SH-SY5Y (cell line): ENCODE measurements at regions not wholly inside any gene's neighbourhood (a gene's known extent, or its start where the extent isn't known, plus 50 kb on each side); places are given as distances from the start of the nearest gene placed in this dataset.

Experiments used
- GATA2 ChIP-seq: IDR thresholded peaks from 2 replicates; pipeline ENCODE4 v1.6.1; 2011; ENCODE audit warnings: mild to moderate bottlenecking, low read depth, low read length
- GATA3 ChIP-seq: IDR thresholded peaks from 2 replicates; pipeline ENCODE4 v1.6.1; 2011; ENCODE audit warnings: low read depth, mild to moderate bottlenecking, low read length, moderate library complexity

- TF ChIP-seq GATA2 (no peak), GATA3 (no peak)
Measured at GRCh38 chr5:130295235-130295634, 391.0 kb downstream of the CHSY3 start.

GRCh38 chr5:130290219-130290618, 386.0 kb downstream of the CHSY3 start:
- TF ChIP-seq GATA3 (no peak), GATA2 (no peak)

- TF ChIP-seq GATA3 (no peak), GATA2 (no peak)
Measured at GRCh38 chr5:130289132-130290088, 385.1 kb downstream of the CHSY3 start.

- TF ChIP-seq GATA3 (no peak), GATA2 (no peak)
Measured at GRCh38 chr5:130287438-130287837, 383.2 kb downstream of the CHSY3 start.

DNA sequence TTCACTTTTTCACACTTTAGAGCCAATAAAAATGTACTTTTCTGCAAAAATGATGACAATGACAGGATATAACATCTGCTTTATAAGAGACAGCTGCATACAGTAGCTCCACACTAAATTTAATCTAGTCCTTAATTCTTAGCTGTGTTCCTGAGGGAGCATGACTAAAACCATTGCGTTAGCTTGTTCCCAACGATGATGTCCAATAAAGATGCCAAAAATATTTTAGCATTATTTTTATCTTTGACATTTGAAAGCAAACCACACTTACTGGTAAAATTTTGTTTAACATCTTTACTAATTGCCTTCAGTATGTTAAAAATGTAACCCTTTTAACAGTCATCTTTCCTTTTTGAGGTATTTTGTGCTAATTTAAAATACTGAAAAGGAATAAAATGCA, 382.7 kb downstream of the CHSY3 start:
- TF ChIP-seq GATA2 (no peak), GATA3 (no peak)

- no peak for TF ChIP-seq GATA3
- TF ChIP-seq GATA2: no peak
Measured at GRCh38 chr5:130282049-130282448, 377.8 kb downstream of the CHSY3 start.

DNA sequence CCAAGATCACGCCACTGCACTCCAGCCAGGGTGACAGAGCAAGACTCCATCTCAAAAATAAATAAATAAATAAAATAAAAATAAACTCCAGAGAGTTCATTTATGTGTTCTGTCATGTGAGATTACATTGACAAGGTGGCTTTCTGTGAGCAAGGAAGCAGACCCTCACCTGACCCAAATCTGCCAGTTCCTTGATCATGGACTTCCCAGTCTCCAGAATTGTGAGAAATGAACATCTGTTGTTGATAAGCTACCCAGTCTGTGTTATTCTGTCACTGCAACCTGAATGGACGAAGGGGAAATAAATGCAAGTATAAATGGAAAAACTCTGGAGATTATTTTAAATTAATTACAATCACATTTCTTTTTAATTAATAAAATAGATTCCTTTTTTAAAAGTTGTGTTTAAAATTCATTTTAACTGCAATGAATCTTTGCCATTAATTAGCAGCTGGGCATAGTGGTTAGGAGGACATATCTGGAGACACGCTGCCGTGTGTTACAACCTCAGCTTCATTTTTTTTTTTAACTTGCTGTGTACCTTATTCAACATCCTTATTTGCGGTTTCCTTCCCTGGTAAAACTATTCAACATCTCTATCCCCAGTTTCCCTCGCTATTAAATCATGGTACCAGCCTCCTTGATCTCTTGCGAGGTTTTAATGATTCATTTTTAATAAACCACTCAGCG, 376.4 kb downstream of the CHSY3 start:
- TF ChIP-seq GATA2: no peak
- TF ChIP-seq GATA3: no peak

GRCh38 chr5:130279386-130279785, 375.1 kb downstream of the CHSY3 start:
- TF ChIP-seq GATA3: no peak
- no peak for TF ChIP-seq GATA2

GRCh38 chr5:130278136-130278535, 373.9 kb downstream of the CHSY3 start:
- TF ChIP-seq GATA2 (no peak), GATA3 (no peak)

DNA sequence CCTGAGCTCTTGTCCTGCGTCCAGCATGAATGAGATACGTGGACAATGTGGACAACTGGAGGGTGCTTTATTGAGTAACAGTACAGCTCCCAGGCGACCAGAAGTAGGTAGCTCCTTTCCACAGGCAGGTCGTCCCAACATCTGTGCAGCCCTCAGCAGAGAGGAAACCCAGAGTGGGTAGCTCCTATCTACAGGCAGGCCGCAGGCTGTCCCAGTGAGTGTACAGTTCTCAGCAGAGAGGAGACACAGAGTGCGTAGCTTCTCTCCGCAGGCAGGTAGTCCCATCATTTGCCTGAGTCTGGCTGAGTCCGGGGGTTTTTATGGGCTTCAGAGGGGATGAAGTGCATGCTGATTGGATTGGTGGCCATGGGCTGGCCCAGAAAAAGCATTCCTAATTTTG, 373.3 kb downstream of the CHSY3 start:
- TF ChIP-seq GATA3: no peak
- TF ChIP-seq GATA2: no peak

GRCh38 chr5:130277002-130277401, 372.7 kb downstream of the CHSY3 start:
- TF ChIP-seq GATA2 (no peak), GATA3 (no peak)

- no peak for TF ChIP-seq GATA2
- no peak for TF ChIP-seq GATA3
Measured at GRCh38 chr5:130272837-130273236, 368.6 kb downstream of the CHSY3 start.

DNA sequence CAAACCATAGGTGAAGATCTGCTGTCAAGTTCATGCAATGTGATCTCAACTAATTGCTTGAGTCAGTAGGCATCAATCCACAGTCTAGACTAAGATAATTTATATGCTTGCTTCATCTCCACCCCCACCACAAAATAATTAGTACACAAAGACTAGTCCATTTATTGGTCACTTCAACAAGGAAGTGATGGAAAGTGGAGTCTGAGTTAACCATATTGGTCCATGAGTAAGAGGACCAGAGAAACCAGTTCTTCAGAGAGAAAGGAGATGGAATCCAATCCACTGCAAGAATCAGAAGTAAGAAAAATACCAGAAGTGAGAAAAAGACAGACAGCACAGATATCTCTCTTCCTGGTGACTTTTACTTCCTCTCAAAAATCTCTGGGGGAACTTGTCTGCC, 366.5 kb downstream of the CHSY3 start:
- TF ChIP-seq GATA3: no peak
- no peak for TF ChIP-seq GATA2

DNA sequence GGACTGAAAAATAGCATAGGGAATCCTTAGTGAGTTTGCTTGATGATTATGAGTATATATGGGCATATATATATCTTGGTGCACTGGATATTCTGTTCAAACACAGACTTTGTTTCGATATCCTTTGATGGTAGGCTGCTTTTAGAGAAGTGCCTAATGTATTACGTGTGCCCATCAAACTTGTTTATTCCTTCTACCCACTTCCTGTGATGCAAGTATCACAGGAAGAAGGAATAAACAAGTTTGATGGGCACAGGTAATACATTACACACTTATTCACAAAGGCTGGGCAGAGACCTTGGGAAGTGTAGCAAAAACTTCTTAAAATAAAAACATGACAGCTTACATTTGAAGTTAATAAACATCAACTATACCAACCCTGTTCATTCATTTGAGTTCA, 364.2 kb downstream of the CHSY3 start:
- TF ChIP-seq GATA2 (no peak), GATA3 (no peak)

DNA sequence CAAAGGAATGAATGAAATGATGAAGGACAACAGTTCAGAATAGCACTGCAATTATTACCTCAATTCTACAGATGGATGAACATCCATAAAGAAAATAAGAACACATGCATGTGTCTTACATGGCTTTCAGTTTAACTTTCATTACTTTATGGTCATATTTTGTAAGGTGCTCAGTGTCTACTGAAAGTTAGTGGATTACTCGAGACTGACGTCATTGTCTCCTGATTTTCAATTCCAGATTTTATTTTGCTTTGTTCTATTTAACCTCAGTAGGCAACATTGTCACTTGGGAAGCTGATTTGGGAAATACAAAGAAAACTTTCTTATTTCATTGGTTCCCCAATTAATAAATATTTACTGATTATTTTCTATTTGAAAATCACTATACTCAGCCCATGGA, 363.7 kb downstream of the CHSY3 start:
- TF ChIP-seq GATA3: no peak
- no peak for TF ChIP-seq GATA2
